ENCODE measurements at regions not wholly inside any gene's neighbourhood (a gene's known extent, or its start where the extent isn't known, plus 50 kb on each side); places are given as distances from the start of the nearest gene placed in this dataset.

- Histone ChIP-seq H3K27me3 (ENCODE audit: low read depth) (peaks cover 98% of the 10 kb centered on the region), H3K9me3 (replicated peaks) (no peaks in the 10 kb centered on the region), H3K27ac (replicated peaks) (no peak overlapping the region), H3K4me3 (no peak overlapping the region), H3K36me3 (no peaks in the 10 kb centered on the region), H3K4me1 (peaks cover 11% of the 10 kb centered on the region)
- TF ChIP-seq CTCF (IDR thresholded peaks at IDR 0.05; ENCODE audit: borderline replicate concordance) = no peak
- intact Hi-C loops (cut with micrococcal nuclease) = no loop called here
- no peak for DNase-seq
Measured at GRCh38 chr12:111031916-111032590, 111.7 kb upstream of the MYL2 start.

- no peak for DNase-seq
Measured at GRCh38 chr12:111030800-111031199, 110.4 kb upstream of the MYL2 start.

DNA sequence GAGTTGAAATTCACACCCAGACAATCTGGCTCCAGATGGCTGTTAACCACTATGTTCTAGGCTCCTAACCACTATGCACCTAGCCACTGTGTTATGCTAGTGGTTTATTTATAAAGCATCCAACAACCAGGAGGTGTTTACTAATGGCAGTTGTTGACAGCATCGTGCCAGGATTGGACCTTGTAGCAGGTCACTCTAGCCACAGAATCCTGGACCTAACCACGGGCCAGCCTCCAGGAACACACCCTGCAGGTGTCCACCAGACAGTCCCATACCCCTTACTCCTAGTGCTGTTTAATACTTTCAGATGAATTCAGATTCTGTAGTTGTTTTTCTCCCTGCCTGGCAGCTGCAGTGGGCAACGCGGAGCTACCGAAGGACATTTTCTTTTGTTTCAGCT, 109.4 kb upstream of the MYL2 start:
- H3K27me3 ChIP-seq (ENCODE audit: low read depth) = peaks cover 98% of the 10 kb centered on the region

More at GRCh38 chr12:111030800-111031199, 110.4 kb upstream of the MYL2 start:
- intact Hi-C loops (cut with micrococcal nuclease) = no loop called here
- peaks cover 98% of the 10 kb centered on the region for H3K27me3 ChIP-seq (ENCODE audit: low read depth)
- H3K4me1 ChIP-seq = peaks cover 11% of the 10 kb centered on the region
- TF ChIP-seq CTCF (IDR thresholded peaks at IDR 0.05; ENCODE audit: borderline replicate concordance) = no peak
- H3K9me3 ChIP-seq (replicated peaks) = no peaks in the 10 kb centered on the region
- H3K36me3 ChIP-seq = no peaks in the 10 kb centered on the region
- H3K27ac ChIP-seq (replicated peaks) = no peak overlapping the region
- no peak overlapping the region for H3K4me3 ChIP-seq

DNA sequence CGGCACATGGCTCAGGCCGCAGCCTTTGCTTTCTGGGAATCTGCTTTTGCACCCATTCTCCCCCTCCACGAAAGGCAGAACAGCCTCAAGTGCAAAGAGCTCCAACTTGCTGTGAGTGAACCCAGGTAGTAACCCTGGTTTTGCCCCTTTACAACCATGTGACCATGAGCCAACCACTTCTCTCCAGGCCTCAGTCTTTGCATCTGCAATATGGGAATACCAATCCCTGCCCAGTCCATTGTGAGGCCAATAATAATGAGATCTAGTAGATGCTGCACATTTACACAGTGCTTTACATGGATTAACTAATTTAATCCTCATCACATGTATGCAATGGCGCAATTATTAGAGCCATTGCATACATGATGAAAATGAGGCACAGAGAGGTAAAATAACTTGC, 108.9 kb upstream of the MYL2 start:
- Histone ChIP-seq H3K4me3 (no peak overlapping the region), H3K27me3 (ENCODE audit: low read depth) (peaks cover 98% of the 10 kb centered on the region), H3K9me3 (replicated peaks) (no peaks in the 10 kb centered on the region), H3K36me3 (no peaks in the 10 kb centered on the region), H3K27ac (replicated peaks) (no peak overlapping the region), H3K4me1 (peaks cover 9% of the 10 kb centered on the region)
- intact Hi-C loops (cut with micrococcal nuclease) = no loop called here
- no peak for DNase-seq
- no peak for TF ChIP-seq CTCF (IDR thresholded peaks at IDR 0.05; ENCODE audit: borderline replicate concordance)

More for the DNA sequence above, 109.4 kb upstream of the MYL2 start:
- Histone ChIP-seq H3K4me1 (peaks cover 11% of the 10 kb centered on the region), H3K4me3 (no peak overlapping the region), H3K9me3 (replicated peaks) (no peaks in the 10 kb centered on the region), H3K27ac (replicated peaks) (no peak overlapping the region), H3K36me3 (no peaks in the 10 kb centered on the region)
- no peak for DNase-seq
- intact Hi-C loops (cut with micrococcal nuclease) = no loop called here
- TF ChIP-seq CTCF (IDR thresholded peaks at IDR 0.05; ENCODE audit: borderline replicate concordance) = no peak

DNA sequence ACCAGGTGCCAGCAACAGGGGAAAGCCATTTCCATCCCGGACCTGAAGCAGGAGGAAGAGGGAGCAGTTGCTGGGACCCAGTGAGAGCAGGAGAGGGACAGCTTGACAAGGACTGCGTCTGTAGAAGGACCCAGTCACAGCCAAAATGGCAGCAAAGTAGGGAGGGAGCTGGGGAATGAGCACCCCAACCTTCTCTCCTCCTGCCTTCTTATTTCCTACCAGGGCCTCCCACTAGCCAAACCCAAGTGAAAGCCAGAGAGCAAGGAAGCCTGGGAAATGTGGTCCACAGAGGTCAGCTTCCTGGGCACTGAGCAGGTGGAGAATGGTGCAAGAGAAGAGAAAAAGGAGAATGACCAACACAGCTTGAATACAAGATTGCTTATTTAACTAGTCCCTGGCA, 108.5 kb upstream of the MYL2 start:
- Histone ChIP-seq H3K9me3 (replicated peaks) (no peaks in the 10 kb centered on the region), H3K4me1 (peaks cover 8% of the 10 kb centered on the region), H3K4me3 (no peak overlapping the region), H3K27ac (replicated peaks) (no peak overlapping the region), H3K27me3 (ENCODE audit: low read depth) (peaks cover 95% of the 10 kb centered on the region), H3K36me3 (no peaks in the 10 kb centered on the region)
- no peak for DNase-seq
- intact Hi-C loops (cut with micrococcal nuclease) = no loop called here
- TF ChIP-seq CTCF (IDR thresholded peaks at IDR 0.05; ENCODE audit: borderline replicate concordance) = no peak

All from left ventricle myocardium inferior (tissue), 1 donor.